ENCODE measurements at regions not wholly inside any gene's neighbourhood (a gene's known extent, or its start where the extent isn't known, plus 50 kb on each side); places are given as distances from the start of the nearest gene placed in this dataset.

GRCh38 chr3:158918451-158918850 is 116.6 kb downstream of the MFSD1 start:
- Histone ChIP-seq H3K36me3 (no peaks in the 10 kb centered on the region), H3K9me3 (no peaks in the 10 kb centered on the region), H3K27me3 (no peaks in the 10 kb centered on the region), H3K27ac (no peak overlapping the region), H3K4me1 (no peaks in the 10 kb centered on the region), H3K4me3 (no peak overlapping the region)
- WGBS, 2 donors = 92 to 97% methylated on average over 2 of the region's 2 CpGs
- intact Hi-C loops (cut with DNase I) = no loop called here
- TF ChIP-seq CTCF (IDR thresholded peaks at IDR 0.05) (no peak), POLR2A (IDR thresholded peaks at IDR 0.05) (no peak)
- no peak for DNase-seq

- intact Hi-C loops (cut with DNase I) = no loop called here
- TF ChIP-seq CTCF (IDR thresholded peaks at IDR 0.05) (no peak), POLR2A (IDR thresholded peaks at IDR 0.05) (no peak)
- no peak for DNase-seq
- Histone ChIP-seq H3K4me3 (no peak overlapping the region), H3K27ac (no peak overlapping the region), H3K36me3 (no peaks in the 10 kb centered on the region), H3K9me3 (no peaks in the 10 kb centered on the region), H3K27me3 (no peaks in the 10 kb centered on the region), H3K4me1 (peaks cover 0 to 4% (median 0%) of the 10 kb centered on the region in 3 donors)
Observed at GRCh38 chr3:158920371-158920770, 118.5 kb downstream of the MFSD1 start.

- TF ChIP-seq POLR2A (IDR thresholded peaks at IDR 0.05) = no peak
- TF ChIP-seq CTCF (IDR thresholded peaks at IDR 0.05) = no peak
- H3K4me1 ChIP-seq = peaks cover 0 to 9% (median 0%) of the 10 kb centered on the region in 3 donors
- intact Hi-C loops (cut with DNase I) = no loop called here
- 30 to 31% methylated on average over 4 to 5 of the region's 5 CpGs for WGBS, 2 donors
- DNase-seq = no peak
- no peaks in the 10 kb centered on the region for H3K9me3 ChIP-seq
- no peak overlapping the region for H3K27ac ChIP-seq
- no peaks in the 10 kb centered on the region for H3K36me3 ChIP-seq
- H3K4me3 ChIP-seq = no peak overlapping the region
- no peaks in the 10 kb centered on the region for H3K27me3 ChIP-seq
Observed at GRCh38 chr3:158925021-158925420, 123.2 kb downstream of the MFSD1 start.

- intact Hi-C loops (cut with DNase I) = no loop called here
- H3K4me1 ChIP-seq = peaks cover 0 to 9% (median 0%) of the 10 kb centered on the region in 3 donors
- no peaks in the 10 kb centered on the region for H3K27me3 ChIP-seq
- TF ChIP-seq POLR2A (IDR thresholded peaks at IDR 0.05) (no peak), CTCF (IDR thresholded peaks at IDR 0.05) (no peak)
- 26 to 31% methylated on average over 5 of the region's 5 CpGs for WGBS, 2 donors
- H3K4me3 ChIP-seq = no peak overlapping the region
- H3K27ac ChIP-seq = no peak overlapping the region
- H3K9me3 ChIP-seq = no peaks in the 10 kb centered on the region
- DNase-seq = no peak
- H3K36me3 ChIP-seq = no peaks in the 10 kb centered on the region
Observed at GRCh38 chr3:158925828-158926494, 124.1 kb downstream of the MFSD1 start.

GRCh38 chr3:158935846-158936245 is 134.0 kb downstream of the MFSD1 start:
- Histone ChIP-seq H3K27ac (no peak overlapping the region), H3K36me3 (no peaks in the 10 kb centered on the region), H3K4me1 (no peaks in the 10 kb centered on the region), H3K9me3 (no peaks in the 10 kb centered on the region), H3K27me3 (no peaks in the 10 kb centered on the region), H3K4me3 (no peak overlapping the region)
- no peak for DNase-seq
- no peak for TF ChIP-seq CTCF (IDR thresholded peaks at IDR 0.05)
- TF ChIP-seq POLR2A (IDR thresholded peaks at IDR 0.05) = no peak
- 50 to 52% methylated on average over 5 of the region's 5 CpGs for WGBS, 2 donors
- intact Hi-C loops (cut with DNase I) = no loop called here
